ENCODE measurements at regions not wholly inside any gene's neighbourhood (a gene's known extent, or its start where the extent isn't known, plus 50 kb on each side); places are given as distances from the start of the nearest gene placed in this dataset.

- Histone ChIP-seq H3K4me1 (ENCODE audit: insufficient read depth, low read length) (no peaks in the 10 kb centered on the region), H3K27me3 (ENCODE audit: control insufficient read depth in 1 of 2, insufficient read depth in 2 of 2, low read length in 2 of 2) (no peaks in the 10 kb centered on the region), H3K36me3 (ENCODE audit: insufficient read depth, low read length) (no peaks in the 10 kb centered on the region), H3K4me3 (ENCODE audit: low read length) (no peak overlapping the region), H3K27ac (ENCODE audit: low read depth in 1 of 2, low read length in 2 of 2) (no peak overlapping the region), H3K9me3 (ENCODE audit: control insufficient read depth in 1 of 2, insufficient read depth in 1 of 2, low read length in 2 of 2) (peaks cover 0 to 4% of the 10 kb centered on the region in 2 experiments)
- intact Hi-C loops (cut with DNase I, micrococcal nuclease): no loop called here
- Mint-ChIP-seq H3K4me3 (no peak overlapping the region), H3K36me3 (ENCODE audit: low read depth) (no peaks in the 10 kb centered on the region), H3K4me1 (ENCODE audit: low read depth) (no peaks in the 10 kb centered on the region), H3K27me3 (peaks cover 37% of the 10 kb centered on the region), H3K9me3 (no peaks in the 10 kb centered on the region), H3K27ac (no peak overlapping the region)
- ChIA-PET POLR2A (no interaction called here), CTCF (no interaction called here)
- DNase-seq: no peak
- ATAC-seq (ENCODE audit: poor library complexity): no peak
- TF ChIP-seq, protein P1, sequence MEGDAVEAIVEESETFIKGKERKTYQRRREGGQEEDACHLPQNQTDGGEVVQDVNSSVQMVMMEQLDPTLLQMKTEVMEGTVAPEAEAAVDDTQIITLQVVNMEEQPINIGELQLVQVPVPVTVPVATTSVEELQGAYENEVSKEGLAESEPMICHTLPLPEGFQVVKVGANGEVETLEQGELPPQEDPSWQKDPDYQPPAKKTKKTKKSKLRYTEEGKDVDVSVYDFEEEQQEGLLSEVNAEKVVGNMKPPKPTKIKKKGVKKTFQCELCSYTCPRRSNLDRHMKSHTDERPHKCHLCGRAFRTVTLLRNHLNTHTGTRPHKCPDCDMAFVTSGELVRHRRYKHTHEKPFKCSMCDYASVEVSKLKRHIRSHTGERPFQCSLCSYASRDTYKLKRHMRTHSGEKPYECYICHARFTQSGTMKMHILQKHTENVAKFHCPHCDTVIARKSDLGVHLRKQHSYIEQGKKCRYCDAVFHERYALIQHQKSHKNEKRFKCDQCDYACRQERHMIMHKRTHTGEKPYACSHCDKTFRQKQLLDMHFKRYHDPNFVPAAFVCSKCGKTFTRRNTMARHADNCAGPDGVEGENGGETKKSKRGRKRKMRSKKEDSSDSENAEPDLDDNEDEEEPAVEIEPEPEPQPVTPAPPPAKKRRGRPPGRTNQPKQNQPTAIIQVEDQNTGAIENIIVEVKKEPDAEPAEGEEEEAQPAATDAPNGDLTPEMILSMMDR (IDR thresholded peaks at IDR 0.05): no peak
Observed at GRCh38 chr14:71812693-71813092, 119.5 kb upstream of the RGS6 start.

DNA sequence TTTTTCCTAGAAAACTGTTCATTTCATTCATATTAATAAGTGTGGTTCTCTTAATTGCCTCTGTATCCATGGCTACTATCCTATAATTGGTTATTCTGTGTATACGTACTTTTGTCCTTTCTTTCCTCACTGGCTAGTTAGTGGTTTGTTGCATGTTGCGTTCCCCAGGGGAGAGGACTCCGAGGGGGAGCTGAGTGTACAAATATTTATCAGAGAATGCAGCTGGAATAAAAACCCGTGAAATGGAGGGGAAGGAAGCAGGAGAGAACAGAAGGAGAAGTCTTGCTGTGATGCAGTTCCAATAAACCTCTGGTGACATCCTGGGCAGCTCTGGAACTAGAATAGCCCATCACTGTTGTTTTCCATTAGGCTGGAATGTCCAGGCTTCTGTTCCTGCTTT is 117.1 kb upstream of the RGS6 start:
- ChIA-PET POLR2A (no interaction called here), CTCF (no interaction called here)
- Histone ChIP-seq H3K27ac (ENCODE audit: low read depth in 1 of 2, low read length in 2 of 2) (no peak overlapping the region), H3K36me3 (ENCODE audit: insufficient read depth, low read length) (no peaks in the 10 kb centered on the region), H3K4me3 (ENCODE audit: low read length) (no peak overlapping the region), H3K9me3 (ENCODE audit: control insufficient read depth in 1 of 2, insufficient read depth in 1 of 2, low read length in 2 of 2) (peaks cover 0 to 4% of the 10 kb centered on the region in 2 experiments), H3K4me1 (ENCODE audit: insufficient read depth, low read length) (no peaks in the 10 kb centered on the region), H3K27me3 (ENCODE audit: control insufficient read depth in 1 of 2, insufficient read depth in 2 of 2, low read length in 2 of 2) (no peaks in the 10 kb centered on the region)
- intact Hi-C loops (cut with DNase I, micrococcal nuclease): no loop called here
- DNase-seq (no peak), ATAC-seq (ENCODE audit: poor library complexity) (no peak)
- H3K4me1 Mint-ChIP-seq (ENCODE audit: low read depth): no peaks in the 10 kb centered on the region
- no peak overlapping the region for H3K4me3 Mint-ChIP-seq
- H3K27me3 Mint-ChIP-seq: peaks cover 24% of the 10 kb centered on the region
- H3K36me3 Mint-ChIP-seq (ENCODE audit: low read depth): no peaks in the 10 kb centered on the region
- no peak overlapping the region for H3K27ac Mint-ChIP-seq
- H3K9me3 Mint-ChIP-seq: no peaks in the 10 kb centered on the region
- TF ChIP-seq, protein P1 (IDR thresholded peaks at IDR 0.05): no peak

DNA sequence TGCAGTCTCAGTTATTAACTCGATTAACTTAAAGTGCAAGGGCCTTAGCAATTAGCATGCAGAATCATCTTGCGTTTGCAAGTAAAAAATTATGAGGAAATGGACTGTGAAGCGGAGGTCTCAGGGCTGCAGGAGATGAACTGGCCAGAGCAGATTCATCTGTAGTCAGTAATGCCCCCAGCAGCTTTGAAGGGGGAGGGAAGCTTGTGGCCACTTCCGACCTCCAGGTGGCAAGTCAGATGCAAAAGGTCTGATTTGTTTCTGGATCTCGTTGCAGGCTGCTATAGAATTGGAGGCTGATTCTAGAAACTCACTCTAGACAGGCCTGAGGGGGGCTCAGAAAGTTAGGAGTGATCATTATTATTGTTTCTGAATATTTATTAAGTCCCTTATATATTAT is 107.4 kb upstream of the RGS6 start:
- Histone ChIP-seq H3K4me3 (ENCODE audit: low read length) (no peak overlapping the region), H3K36me3 (ENCODE audit: insufficient read depth, low read length) (no peaks in the 10 kb centered on the region), H3K9me3 (ENCODE audit: control insufficient read depth in 1 of 2, insufficient read depth in 1 of 2, low read length in 2 of 2) (peaks cover 0 to 3% of the 10 kb centered on the region in 2 experiments), H3K27ac (ENCODE audit: low read depth in 1 of 2, low read length in 2 of 2) (no peak overlapping the region), H3K4me1 (ENCODE audit: insufficient read depth, low read length) (no peaks in the 10 kb centered on the region), H3K27me3 (ENCODE audit: control insufficient read depth in 1 of 2, insufficient read depth in 2 of 2, low read length in 2 of 2) (peaks cover 4 to 8% of the 10 kb centered on the region in 2 experiments)
- ChIA-PET CTCF (no interaction called here), POLR2A (no interaction called here)
- no peak overlapping the region for H3K4me3 Mint-ChIP-seq
- H3K27me3 Mint-ChIP-seq: peaks cover 26% of the 10 kb centered on the region
- H3K9me3 Mint-ChIP-seq: no peaks in the 10 kb centered on the region
- H3K4me1 Mint-ChIP-seq (ENCODE audit: low read depth): no peaks in the 10 kb centered on the region
- TF ChIP-seq, protein P1 (IDR thresholded peaks at IDR 0.05): no peak
- no peak overlapping the region for H3K27ac Mint-ChIP-seq
- no peaks in the 10 kb centered on the region for H3K36me3 Mint-ChIP-seq (ENCODE audit: low read depth)
- no peak for DNase-seq
- no peak for ATAC-seq (ENCODE audit: poor library complexity)
- intact Hi-C loops (cut with DNase I, micrococcal nuclease): no loop called here
